Rectal smooth muscle tissue (tissue), 1 donor: ENCODE measurements at regions not wholly inside any gene's neighbourhood (a gene's known extent, or its start where the extent isn't known, plus 50 kb on each side); places are given as distances from the start of the nearest gene placed in this dataset.

ENCODE experiments used
- H3K27ac ChIP-seq: one replicate; pipeline ENCODE4 v1.7.0; 2013; ENCODE audit warnings: low read depth, low read length, inconsistent platforms
- H3K27me3 ChIP-seq: one replicate; pipeline ENCODE4 v1.7.0; 2013; ENCODE audit warnings: low read length; ENCODE audit not compliant: control insufficient read depth, insufficient read depth
- H3K36me3 ChIP-seq: one replicate; pipeline ENCODE4 v1.7.0; 2013; ENCODE audit warnings: low read length; ENCODE audit not compliant: control insufficient read depth, insufficient read depth
- H3K4me1 ChIP-seq: one replicate; pipeline ENCODE4 v1.7.0; 2013; ENCODE audit warnings: low read length; ENCODE audit not compliant: control insufficient read depth, insufficient read depth
- H3K4me3 ChIP-seq: one replicate; pipeline ENCODE4 v1.7.0; 2013; ENCODE audit warnings: low read length
- H3K9ac ChIP-seq: one replicate; pipeline ENCODE4 v1.7.0; 2013; ENCODE audit warnings: low read length

GRCh38 chr11:116553482-116553881, 219.3 kb downstream of the BUD13 start:
- H3K4me1 ChIP-seq: no peaks in the 10 kb centered on the region
- H3K27ac ChIP-seq: no peak overlapping the region
- no peak overlapping the region for H3K9ac ChIP-seq
- H3K4me3 ChIP-seq: no peak overlapping the region
- no peaks in the 10 kb centered on the region for H3K36me3 ChIP-seq
- no peaks in the 10 kb centered on the region for H3K27me3 ChIP-seq

DNA sequence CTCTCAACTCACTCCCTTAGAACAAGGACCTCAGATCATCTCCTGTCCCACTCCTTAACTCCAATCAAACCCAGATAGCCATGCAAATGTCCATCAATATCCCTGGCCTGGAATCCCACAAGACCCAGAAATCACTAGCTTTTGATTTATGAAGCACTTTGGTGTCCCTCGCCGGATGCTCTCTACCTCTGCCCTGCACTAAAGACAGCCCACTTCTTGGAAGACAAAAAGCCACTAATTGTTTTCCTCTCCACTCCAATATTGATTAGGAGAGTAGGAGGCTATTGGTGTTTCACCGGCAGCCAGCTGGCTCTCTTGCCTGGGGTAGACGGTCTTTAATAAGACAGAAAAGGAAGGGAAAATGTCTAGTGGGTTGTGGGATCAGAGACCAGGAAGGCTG, 221.2 kb downstream of the BUD13 start:
- no peaks in the 10 kb centered on the region for H3K4me1 ChIP-seq
- H3K4me3 ChIP-seq: no peak overlapping the region
- no peaks in the 10 kb centered on the region for H3K27me3 ChIP-seq

GRCh38 chr11:116548256-116548655, 224.5 kb downstream of the BUD13 start:
- no peak overlapping the region for H3K9ac ChIP-seq
- H3K27me3 ChIP-seq: no peaks in the 10 kb centered on the region
- no peaks in the 10 kb centered on the region for H3K4me1 ChIP-seq
- no peak overlapping the region for H3K4me3 ChIP-seq
- no peak overlapping the region for H3K27ac ChIP-seq
- no peaks in the 10 kb centered on the region for H3K36me3 ChIP-seq

More for the DNA sequence above, 221.2 kb downstream of the BUD13 start:
- Histone ChIP-seq H3K9ac (no peak overlapping the region), H3K27ac (no peak overlapping the region), H3K36me3 (no peaks in the 10 kb centered on the region)

DNA sequence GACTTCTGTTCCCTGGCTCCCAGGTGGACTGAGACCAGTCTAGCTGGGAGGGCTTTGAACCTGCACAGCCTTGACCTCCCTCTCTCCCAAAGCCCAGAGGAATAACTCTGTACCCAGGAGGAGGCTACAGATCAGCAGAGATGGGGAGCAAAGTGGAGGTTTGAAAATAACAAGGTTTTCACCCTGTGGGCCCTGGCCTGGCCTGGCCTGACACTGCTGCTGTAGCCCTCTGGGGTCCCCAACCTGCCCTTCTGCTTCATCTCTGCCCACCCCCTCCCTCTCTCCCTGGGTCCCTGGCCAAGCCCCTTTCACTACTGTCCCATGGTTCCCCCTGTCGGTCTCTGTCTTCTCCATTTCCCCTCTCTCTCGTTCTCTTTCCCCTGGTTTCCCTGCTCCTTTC, 225.2 kb downstream of the BUD13 start:
- Histone ChIP-seq H3K27ac (no peak overlapping the region), H3K36me3 (no peaks in the 10 kb centered on the region), H3K9ac (no peak overlapping the region), H3K27me3 (no peaks in the 10 kb centered on the region), H3K4me1 (no peaks in the 10 kb centered on the region), H3K4me3 (no peak overlapping the region)

- no peaks in the 10 kb centered on the region for H3K4me1 ChIP-seq
- H3K4me3 ChIP-seq: no peak overlapping the region
- no peak overlapping the region for H3K9ac ChIP-seq
Observed at GRCh38 chr11:116545912-116546311, 226.9 kb downstream of the BUD13 start.

GRCh38 chr11:116544721-116545120, 228.1 kb downstream of the BUD13 start:
- no peaks in the 10 kb centered on the region for H3K36me3 ChIP-seq
- H3K27ac ChIP-seq: no peak overlapping the region
- H3K4me3 ChIP-seq: no peak overlapping the region
- no peaks in the 10 kb centered on the region for H3K4me1 ChIP-seq
- H3K27me3 ChIP-seq: no peaks in the 10 kb centered on the region
- no peak overlapping the region for H3K9ac ChIP-seq

More at GRCh38 chr11:116545912-116546311, 226.9 kb downstream of the BUD13 start:
- no peak overlapping the region for H3K27ac ChIP-seq
- no peaks in the 10 kb centered on the region for H3K27me3 ChIP-seq
- H3K36me3 ChIP-seq: no peaks in the 10 kb centered on the region

GRCh38 chr11:116543911-116544475, 228.8 kb downstream of the BUD13 start:
- no peak overlapping the region for H3K4me3 ChIP-seq
- H3K27ac ChIP-seq: no peak overlapping the region
- H3K4me1 ChIP-seq: no peaks in the 10 kb centered on the region
- H3K36me3 ChIP-seq: no peaks in the 10 kb centered on the region
- H3K27me3 ChIP-seq: no peaks in the 10 kb centered on the region
- H3K9ac ChIP-seq: no peak overlapping the region

DNA sequence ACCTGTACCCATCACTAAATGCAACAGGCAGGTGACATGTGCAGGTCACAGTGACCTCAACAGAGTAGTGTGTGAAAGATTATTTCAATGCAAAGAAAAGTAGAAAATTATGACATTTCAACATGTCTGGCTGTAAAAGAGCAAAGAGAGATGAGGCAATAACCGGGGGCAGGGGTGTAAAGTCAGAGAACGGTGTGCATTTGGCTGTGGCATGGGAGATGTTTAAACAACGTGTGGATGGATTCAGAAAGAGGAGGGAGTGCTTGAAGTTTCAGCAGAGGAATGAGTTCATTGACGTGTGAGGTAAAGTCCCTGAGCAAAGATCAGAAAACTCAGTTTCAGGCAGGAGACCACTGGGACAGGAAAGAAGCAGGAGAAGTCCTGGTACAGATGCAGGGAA, 229.7 kb downstream of the BUD13 start:
- Histone ChIP-seq H3K27ac (no peak overlapping the region), H3K27me3 (no peaks in the 10 kb centered on the region), H3K36me3 (no peaks in the 10 kb centered on the region), H3K4me1 (no peaks in the 10 kb centered on the region), H3K4me3 (no peak overlapping the region), H3K9ac (no peak overlapping the region)

DNA sequence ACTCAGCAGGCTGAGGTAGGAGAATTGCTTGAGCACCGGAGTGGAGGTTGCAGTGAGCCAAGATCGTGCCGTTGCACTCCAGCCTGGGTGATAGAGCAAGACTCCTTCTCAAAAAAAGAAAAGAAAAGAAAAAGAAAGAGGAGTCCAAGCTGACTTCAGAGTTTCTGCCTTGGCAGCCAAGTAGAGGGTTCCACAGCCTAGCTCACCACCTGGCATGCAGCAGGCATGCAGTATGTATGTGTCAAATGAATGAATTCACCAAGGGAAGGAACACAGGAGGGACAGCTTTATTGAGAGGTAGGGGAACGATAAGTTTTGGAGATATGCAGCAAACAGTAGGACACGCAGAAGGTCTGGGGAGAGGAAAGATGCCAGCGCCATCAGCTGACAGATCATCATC, 230.4 kb downstream of the BUD13 start:
- H3K4me1 ChIP-seq: no peaks in the 10 kb centered on the region
- H3K27me3 ChIP-seq: peaks cover 2% of the 10 kb centered on the region
- H3K36me3 ChIP-seq: no peaks in the 10 kb centered on the region
- no peak overlapping the region for H3K4me3 ChIP-seq
- no peak overlapping the region for H3K27ac ChIP-seq
- H3K9ac ChIP-seq: no peak overlapping the region

- Histone ChIP-seq H3K4me3 (no peak overlapping the region), H3K27me3 (peaks cover 2% of the 10 kb centered on the region), H3K27ac (no peak overlapping the region), H3K36me3 (no peaks in the 10 kb centered on the region), H3K9ac (no peak overlapping the region), H3K4me1 (no peaks in the 10 kb centered on the region)
Observed at GRCh38 chr11:116541460-116541859, 231.3 kb downstream of the BUD13 start.

- peaks cover 2% of the 10 kb centered on the region for H3K27me3 ChIP-seq
- H3K36me3 ChIP-seq: no peaks in the 10 kb centered on the region
- H3K4me3 ChIP-seq: no peak overlapping the region
- no peak overlapping the region for H3K27ac ChIP-seq
- H3K4me1 ChIP-seq: no peaks in the 10 kb centered on the region
- H3K9ac ChIP-seq: no peak overlapping the region
Observed at GRCh38 chr11:116540645-116541304, 232.0 kb downstream of the BUD13 start.

DNA sequence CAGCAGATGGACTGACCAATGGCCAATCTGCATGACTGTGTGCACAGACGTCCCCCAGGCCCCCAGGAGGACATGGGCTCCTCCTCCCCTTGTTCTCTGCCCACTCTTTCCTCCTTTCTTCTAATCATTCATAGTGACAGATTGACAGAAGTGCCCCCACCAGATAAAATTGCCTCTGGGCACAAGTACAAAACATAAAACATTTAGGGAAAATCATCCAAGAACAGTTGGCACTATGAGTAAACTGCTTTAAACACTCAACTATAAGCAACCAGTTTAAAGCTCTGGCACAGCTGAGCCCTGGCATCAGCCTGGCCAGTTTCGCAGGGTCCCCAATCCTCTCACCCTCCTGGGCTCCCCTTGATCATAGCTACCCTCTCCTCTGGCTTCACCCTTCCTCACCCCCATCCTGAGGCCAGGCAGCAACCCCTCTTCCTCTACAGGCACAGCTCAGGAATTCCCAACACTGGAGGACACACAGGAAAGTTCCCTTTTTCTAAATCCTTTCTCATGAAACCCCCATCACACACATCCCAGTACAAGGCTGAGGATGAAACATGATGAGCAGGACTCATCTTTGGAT, 232.9 kb downstream of the BUD13 start:
- no peak overlapping the region for H3K4me3 ChIP-seq
- no peak overlapping the region for H3K9ac ChIP-seq
- peaks cover 2% of the 10 kb centered on the region for H3K27me3 ChIP-seq
- no peak overlapping the region for H3K27ac ChIP-seq
- no peaks in the 10 kb centered on the region for H3K4me1 ChIP-seq
- no peaks in the 10 kb centered on the region for H3K36me3 ChIP-seq

- Histone ChIP-seq H3K36me3 (no peaks in the 10 kb centered on the region), H3K27me3 (peaks cover 2% of the 10 kb centered on the region), H3K9ac (no peak overlapping the region), H3K4me3 (no peak overlapping the region), H3K4me1 (no peaks in the 10 kb centered on the region), H3K27ac (no peak overlapping the region)
Observed at GRCh38 chr11:116539211-116539610, 233.6 kb downstream of the BUD13 start.
